Fibroblast of the aortic adventitia (primary cell): ENCODE measurements at regions not wholly inside any gene's neighbourhood (a gene's known extent, or its start where the extent isn't known, plus 50 kb on each side); places are given as distances from the start of the nearest gene placed in this dataset.

Experiments used
- DNase-seq: peaks from one replicate; pipeline ENCODE4 v3.0.0-alpha.2; 2010; ENCODE audit warnings: low read depth
- H3K4me3 ChIP-seq: 2 replicates; pipeline ENCODE4 v1.5.1; 2011; ENCODE audit warnings: low read depth, mild to moderate bottlenecking, control low read depth, low read length, moderate library complexity
- TF ChIP-seq, protein P1 (sequence below): IDR thresholded peaks from 2 replicates; pipeline ENCODE4 v1.5.1; 2011; ENCODE audit warnings: mild to moderate bottlenecking, low read length, control low read depth, inconsistent platforms; ENCODE audit not compliant: insufficient read depth

DNA sequence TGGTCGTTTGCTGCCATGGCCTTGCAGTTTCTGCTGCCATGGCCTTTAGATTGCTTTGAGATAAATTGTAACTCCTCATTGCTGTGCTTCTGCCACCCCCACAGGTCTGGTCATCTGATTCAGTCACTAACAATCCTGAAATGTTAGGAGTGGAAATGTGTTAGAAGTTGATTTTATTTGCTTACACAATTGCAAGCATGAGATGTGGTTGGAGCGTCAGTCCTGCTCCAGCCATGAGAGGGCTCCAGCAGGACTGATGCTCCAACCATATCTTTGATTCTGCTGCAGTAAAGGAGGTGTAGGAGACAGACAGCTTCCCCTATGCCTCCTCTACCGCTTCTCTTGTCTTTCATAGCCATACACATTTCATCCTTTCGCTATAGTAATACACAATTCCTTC is 226.8 kb upstream of the RGS6 start:
- TF ChIP-seq, protein P1, sequence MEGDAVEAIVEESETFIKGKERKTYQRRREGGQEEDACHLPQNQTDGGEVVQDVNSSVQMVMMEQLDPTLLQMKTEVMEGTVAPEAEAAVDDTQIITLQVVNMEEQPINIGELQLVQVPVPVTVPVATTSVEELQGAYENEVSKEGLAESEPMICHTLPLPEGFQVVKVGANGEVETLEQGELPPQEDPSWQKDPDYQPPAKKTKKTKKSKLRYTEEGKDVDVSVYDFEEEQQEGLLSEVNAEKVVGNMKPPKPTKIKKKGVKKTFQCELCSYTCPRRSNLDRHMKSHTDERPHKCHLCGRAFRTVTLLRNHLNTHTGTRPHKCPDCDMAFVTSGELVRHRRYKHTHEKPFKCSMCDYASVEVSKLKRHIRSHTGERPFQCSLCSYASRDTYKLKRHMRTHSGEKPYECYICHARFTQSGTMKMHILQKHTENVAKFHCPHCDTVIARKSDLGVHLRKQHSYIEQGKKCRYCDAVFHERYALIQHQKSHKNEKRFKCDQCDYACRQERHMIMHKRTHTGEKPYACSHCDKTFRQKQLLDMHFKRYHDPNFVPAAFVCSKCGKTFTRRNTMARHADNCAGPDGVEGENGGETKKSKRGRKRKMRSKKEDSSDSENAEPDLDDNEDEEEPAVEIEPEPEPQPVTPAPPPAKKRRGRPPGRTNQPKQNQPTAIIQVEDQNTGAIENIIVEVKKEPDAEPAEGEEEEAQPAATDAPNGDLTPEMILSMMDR: no peak
- no peak overlapping the region for H3K4me3 ChIP-seq
- no peak for DNase-seq

DNA sequence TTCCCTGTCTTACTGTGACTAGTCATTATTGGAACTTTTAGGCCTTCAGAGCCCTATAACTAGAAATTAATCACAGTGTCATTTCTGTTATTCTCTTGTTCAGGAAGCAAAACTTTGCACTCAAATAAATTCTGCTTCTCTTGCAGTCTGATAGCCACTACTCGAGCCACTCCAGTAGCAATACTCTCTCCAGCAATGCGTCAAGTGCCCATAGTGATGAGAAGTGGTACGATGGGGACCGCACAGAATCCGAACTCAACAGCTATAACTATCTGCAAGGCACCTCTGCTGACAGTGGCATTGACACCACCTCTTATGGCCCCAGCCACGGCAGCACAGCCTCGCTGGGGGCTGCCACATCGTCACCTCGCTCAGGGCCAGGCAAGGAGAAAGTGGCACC is 223.2 kb upstream of the RGS6 start:
- H3K4me3 ChIP-seq: no peak overlapping the region
- TF ChIP-seq, protein P1: no peak
- no peak for DNase-seq

GRCh38 chr14:71709987-71710386 is 222.2 kb upstream of the RGS6 start:
- no peak overlapping the region for H3K4me3 ChIP-seq
- TF ChIP-seq, protein P1: no peak
- DNase-seq: no peak

GRCh38 chr14:71711125-71711524 is 221.1 kb upstream of the RGS6 start:
- TF ChIP-seq, protein P1: no peak
- H3K4me3 ChIP-seq: no peak overlapping the region
- DNase-seq: no peak

DNA sequence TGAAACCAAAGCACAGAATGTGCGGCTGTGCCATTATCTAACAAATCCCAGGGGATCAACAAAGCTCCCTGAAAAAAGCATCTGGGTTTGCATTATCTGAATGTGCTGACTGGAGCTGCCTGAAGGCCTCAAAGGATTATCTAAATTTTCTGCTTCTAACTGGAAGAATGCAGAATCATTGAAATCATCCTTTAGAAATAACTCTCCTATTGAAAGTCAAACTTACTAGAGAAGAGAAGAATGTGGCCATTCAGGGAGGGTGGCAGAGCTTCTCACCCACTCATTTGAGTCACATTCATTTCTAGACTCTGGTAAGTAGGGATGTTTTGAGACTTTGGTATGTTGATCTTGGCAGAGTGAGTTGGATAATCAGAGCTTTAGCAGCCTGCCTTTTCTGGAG is 220.6 kb upstream of the RGS6 start:
- no peak overlapping the region for H3K4me3 ChIP-seq
- DNase-seq: peak; percentile 94
- TF ChIP-seq, protein P1: no peak

- TF ChIP-seq, protein P1: no peak
- DNase-seq: no peak
- H3K4me3 ChIP-seq: no peak overlapping the region
Measured at GRCh38 chr14:71712478-71712877, 219.8 kb upstream of the RGS6 start.

DNA sequence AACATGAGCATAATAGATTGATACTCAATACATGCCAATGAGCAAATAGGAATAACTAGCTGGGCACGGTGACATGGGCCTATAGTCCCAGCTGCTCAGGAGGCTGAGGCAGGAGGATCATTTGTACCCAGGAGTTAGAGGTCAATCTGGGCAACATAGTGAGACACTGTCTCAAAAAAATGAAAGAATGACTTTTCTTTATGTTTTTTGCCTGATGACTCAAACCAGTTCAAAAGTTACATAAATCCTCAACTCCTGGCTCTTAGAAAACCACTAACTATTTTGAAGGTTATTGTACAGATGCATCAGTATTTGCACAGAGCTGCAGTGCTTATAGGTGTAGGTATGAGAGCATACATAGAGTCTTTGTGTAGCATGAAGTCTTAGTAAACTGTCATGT is 219.2 kb upstream of the RGS6 start:
- TF ChIP-seq, protein P1: no peak
- DNase-seq: peak; percentile 36
- H3K4me3 ChIP-seq: no peak overlapping the region
